ENCODE measurements at regions not wholly inside any gene's neighbourhood (a gene's known extent, or its start where the extent isn't known, plus 50 kb on each side); places are given as distances from the start of the nearest gene placed in this dataset.
"Not testable (repeated sequence)": the region's sequence is repeated elsewhere in the genome, so short reads cannot be mapped to it uniquely, and the experiment has no call there.

GRCh38 chr3:6062261-6063187 lies 798.4 kb upstream of the GRM7 start:
- DNase-seq (ENCODE audit: low spot score in 2 of 2) (no peak), FAIRE-seq (no peak)

GRCh38 chr3:6066397-6066796 lies 794.5 kb upstream of the GRM7 start:
- DNase-seq (ENCODE audit: low spot score in 2 of 2) (no peak), FAIRE-seq (no peak)

- FAIRE-seq; DNase-seq (ENCODE audit: low spot score in 2 of 2): not testable (repeated sequence)
Observed at GRCh38 chr3:6066868-6067578, 793.9 kb upstream of the GRM7 start.

GRCh38 chr3:6074952-6075351 lies 786.0 kb upstream of the GRM7 start:
- no peak for DNase-seq (ENCODE audit: low spot score in 2 of 2)
- no peak for FAIRE-seq

GRCh38 chr3:6078436-6078835 lies 782.5 kb upstream of the GRM7 start:
- FAIRE-seq (no peak), DNase-seq (ENCODE audit: low spot score in 2 of 2) (no peak)

GRCh38 chr3:6079011-6079410 lies 781.9 kb upstream of the GRM7 start:
- FAIRE-seq (no peak), DNase-seq (ENCODE audit: low spot score in 2 of 2) (no peak)

- DNase-seq (ENCODE audit: low spot score in 2 of 2) (no peak), FAIRE-seq (no peak)
Observed at GRCh38 chr3:6079561-6080179, 781.2 kb upstream of the GRM7 start.

GRCh38 chr3:6088433-6088832 lies 772.5 kb upstream of the GRM7 start:
- FAIRE-seq: no peak
- no peak for DNase-seq (ENCODE audit: low spot score in 2 of 2)

GRCh38 chr3:6089780-6090179 lies 771.1 kb upstream of the GRM7 start:
- no peak for DNase-seq (ENCODE audit: low spot score in 2 of 2)
- no peak for FAIRE-seq

- DNase-seq (ENCODE audit: low spot score in 2 of 2): no peak
- no peak for FAIRE-seq
Observed at GRCh38 chr3:6091262-6091661, 769.7 kb upstream of the GRM7 start.

- no peak for FAIRE-seq
- no peak for DNase-seq (ENCODE audit: low spot score in 2 of 2)
Observed at GRCh38 chr3:6095006-6095405, 765.9 kb upstream of the GRM7 start.

- no peak for DNase-seq (ENCODE audit: low spot score in 2 of 2)
- FAIRE-seq: no peak
Observed at GRCh38 chr3:6097021-6097420, 763.9 kb upstream of the GRM7 start.

- DNase-seq (ENCODE audit: low spot score in 2 of 2) (no peak), FAIRE-seq (no peak)
Observed at GRCh38 chr3:6097556-6097955, 763.4 kb upstream of the GRM7 start.

GRCh38 chr3:6098516-6099157 lies 762.3 kb upstream of the GRM7 start:
- DNase-seq (ENCODE audit: low spot score in 2 of 2): no peak

GRCh38 chr3:6099458-6100075 lies 761.3 kb upstream of the GRM7 start:
- peak in 1 of 2 donors; percentile 1 for DNase-seq (ENCODE audit: low spot score in 2 of 2)
- FAIRE-seq: no peak

More at GRCh38 chr3:6098516-6099157, 762.3 kb upstream of the GRM7 start:
- FAIRE-seq: no peak

- FAIRE-seq (no peak), DNase-seq (ENCODE audit: low spot score in 2 of 2) (no peak)
Observed at GRCh38 chr3:6105187-6105586, 755.7 kb upstream of the GRM7 start.

GRCh38 chr3:6108957-6109356 lies 752.0 kb upstream of the GRM7 start:
- DNase-seq (ENCODE audit: low spot score in 2 of 2) (no peak), FAIRE-seq (no peak)

GRCh38 chr3:6110451-6110850 lies 750.5 kb upstream of the GRM7 start:
- no peak for FAIRE-seq
- no peak for DNase-seq (ENCODE audit: low spot score in 2 of 2)

GRCh38 chr3:6112546-6112945 lies 748.4 kb upstream of the GRM7 start:
- no peak for FAIRE-seq

GRCh38 chr3:6113338-6113737 lies 747.6 kb upstream of the GRM7 start:
- DNase-seq (ENCODE audit: low spot score in 2 of 2): no peak
- no peak for FAIRE-seq

More at GRCh38 chr3:6112546-6112945, 748.4 kb upstream of the GRM7 start:
- no peak for DNase-seq (ENCODE audit: low spot score in 2 of 2)

Data from frontal cortex (tissue), 3 donors.